Lower leg skin (tissue), 3 donors: ENCODE measurements at regions not wholly inside any gene's neighbourhood (a gene's known extent, or its start where the extent isn't known, plus 50 kb on each side); places are given as distances from the start of the nearest gene placed in this dataset.

Source experiments
- CTCF ChIP-seq, 3 donors: fragments of 450-650 bp; IDR thresholded peaks; one replicate each; pipeline ENCODE4 v1.5.1; 2016; ENCODE audit warnings: antibody characterized with exemption in 3 of 3, mild to moderate bottlenecking in 3 of 3, moderate library complexity in 2 of 3
- POLR2A ChIP-seq, 2 donors: fragments of 450-650 bp; IDR thresholded peaks; one replicate each; pipeline ENCODE4 v1.6.1; 2016 to 2017; ENCODE audit warnings: antibody characterized with exemption in 2 of 2, mild to moderate bottlenecking in 1 of 2, moderate library complexity in 1 of 2

- TF ChIP-seq CTCF (IDR thresholded peaks at IDR 0.05): no peak
- TF ChIP-seq POLR2A (IDR thresholded peaks at IDR 0.05): no peak
Observed at GRCh38 chr3:40924559-40925141, 274.7 kb upstream of the CTNNB1 start.
